Kidney (tissue), 13 donors: ENCODE measurements at regions not wholly inside any gene's neighbourhood (a gene's known extent, or its start where the extent isn't known, plus 50 kb on each side); places are given as distances from the start of the nearest gene placed in this dataset.

Experiments
- DNase-seq, 5 donors: peaks; one replicate each; pipeline ENCODE4 v3.0.0-alpha.2; 2013 to 2020
- FAIRE-seq: peaks from 2 replicates; lab custom pipeline; 2012; peaks lifted over from hg19 to GRCh38; lab: Jason Lieb, UNC
- H3K27ac ChIP-seq, 2 donors: one replicate each; pipeline ENCODE4 v1.7.0; 2013; ENCODE audit warnings: low read depth in 2 of 2, low read length in 2 of 2, inconsistent platforms in 1 of 2
- H3K27me3 ChIP-seq: one replicate; pipeline ENCODE4 v1.7.1; 2013; ENCODE audit warnings: low read length, inconsistent platforms; ENCODE audit not compliant: control insufficient read depth, insufficient read depth
- H3K36me3 ChIP-seq, 3 donors: one replicate each; pipeline versions ENCODE4 v1.7.0 to v1.7.1; 2013; ENCODE audit warnings: low read length in 3 of 3, control low read depth in 1 of 3, inconsistent platforms in 1 of 3; ENCODE audit not compliant: insufficient read depth in 3 of 3, control insufficient read depth in 2 of 3
- H3K4me1 ChIP-seq, 3 donors: one replicate each; pipeline versions ENCODE4 v1.7.0 to v1.7.1; 2013; ENCODE audit warnings: low read length in 3 of 3, inconsistent platforms in 1 of 3, low read depth in 1 of 3; ENCODE audit not compliant: control insufficient read depth in 2 of 3, insufficient read depth in 2 of 3
- H3K4me3 ChIP-seq, 3 donors: one replicate each; pipeline versions ENCODE4 v1.7.0 to v1.8.1; 2013; ENCODE audit warnings: low read length in 3 of 3, control low read depth in 1 of 3, inconsistent platforms in 1 of 3
- H3K9ac ChIP-seq, 3 donors: one replicate each; pipeline versions ENCODE4 v1.7.0 to v1.7.1; 2013; ENCODE audit warnings: low read length in 3 of 3, control low read depth in 1 of 3, inconsistent platforms in 1 of 3
- H3K9me3 ChIP-seq, 3 donors: one replicate each; pipeline versions ENCODE4 v1.7.0 to v1.7.1; 2013; ENCODE audit warnings: low read length in 3 of 3, control low read depth in 1 of 3, inconsistent platforms in 1 of 3; ENCODE audit not compliant: control insufficient read depth in 2 of 3, insufficient read depth in 1 of 3
- CTCF ChIP-seq: IDR thresholded peaks from 3 replicates; pipeline ENCODE4 v1.5.1; 2012; ENCODE audit warnings: mild to moderate bottlenecking, moderate library complexity, borderline replicate concordance; ENCODE audit not compliant: insufficient read depth; ENCODE audit errors: extremely low read depth
- intact Hi-C: fragments of 100-400 bp; cut with DNase I; formaldehyde crosslinking; loops from one replicate; pipeline ENCODE4 v1.11.1; 2022
- donor health status: control.
- donor health status: control.
- donor health status: control.
- donor health status: control.
- donor health status: control.
- donor health status: DM: yes; HTN: yes; CAD: no.
- donor health status: Normal renal cell carcinoma (clear cell type).

- TF ChIP-seq CTCF: no peak
- Histone ChIP-seq H3K4me1 (no peaks in the 10 kb centered on the region), H3K36me3 (no peaks in the 10 kb centered on the region), H3K27ac (no peak overlapping the region), H3K9ac (no peak overlapping the region), H3K9me3 (no peaks in the 10 kb centered on the region), H3K27me3 (no peaks in the 10 kb centered on the region), H3K4me3 (no peak overlapping the region)
- FAIRE-seq (no peak), DNase-seq (no peak)
- intact Hi-C loops: no loop called here
These were observed 63.3 kb upstream of the GK2 start for GRCh38 chr4:79471309-79471708.

- Histone ChIP-seq H3K27me3 (no peaks in the 10 kb centered on the region), H3K4me3 (no peak overlapping the region), H3K9me3 (peaks cover 0 to 5% (median 0%) of the 10 kb centered on the region in 3 donors), H3K9ac (no peak overlapping the region), H3K36me3 (no peaks in the 10 kb centered on the region), H3K27ac (no peak overlapping the region), H3K4me1 (no peaks in the 10 kb centered on the region)
- no peak for TF ChIP-seq CTCF
- DNase-seq: peak in 1 of 5 donors; percentile 1
- FAIRE-seq: no peak
- intact Hi-C loops: no loop called here
These were observed 59.4 kb upstream of the GK2 start for GRCh38 chr4:79467246-79467932.

- no peak for FAIRE-seq
- no peak overlapping the region for H3K4me3 ChIP-seq
- intact Hi-C loops: no loop called here
- H3K4me1 ChIP-seq: no peaks in the 10 kb centered on the region
- H3K27me3 ChIP-seq: no peaks in the 10 kb centered on the region
- no peak for DNase-seq
- TF ChIP-seq CTCF: no peak
- no peaks in the 10 kb centered on the region for H3K36me3 ChIP-seq
- H3K9ac ChIP-seq: no peak overlapping the region
- no peak overlapping the region for H3K27ac ChIP-seq
- peaks cover 0 to 5% (median 0%) of the 10 kb centered on the region in 3 donors for H3K9me3 ChIP-seq
These were observed 58.6 kb upstream of the GK2 start for GRCh38 chr4:79466621-79467020.
